C4-2B (cell line): ENCODE measurements at regions not wholly inside any gene's neighbourhood (a gene's known extent, or its start where the extent isn't known, plus 50 kb on each side); places are given as distances from the start of the nearest gene placed in this dataset.

ENCODE experiments used
- ZFX ChIP-seq: fragments of 450-650 bp; IDR thresholded peaks from 2 replicates; pipeline ENCODE4 v1.6.1; 2017
- TF ChIP-seq, protein P1 (sequence below): fragments of 450-650 bp; conservative IDR thresholded peaks from 2 replicates; pipeline ENCODE4 v1.5.1; 2017; ENCODE audit warnings: mild to moderate bottlenecking

DNA sequence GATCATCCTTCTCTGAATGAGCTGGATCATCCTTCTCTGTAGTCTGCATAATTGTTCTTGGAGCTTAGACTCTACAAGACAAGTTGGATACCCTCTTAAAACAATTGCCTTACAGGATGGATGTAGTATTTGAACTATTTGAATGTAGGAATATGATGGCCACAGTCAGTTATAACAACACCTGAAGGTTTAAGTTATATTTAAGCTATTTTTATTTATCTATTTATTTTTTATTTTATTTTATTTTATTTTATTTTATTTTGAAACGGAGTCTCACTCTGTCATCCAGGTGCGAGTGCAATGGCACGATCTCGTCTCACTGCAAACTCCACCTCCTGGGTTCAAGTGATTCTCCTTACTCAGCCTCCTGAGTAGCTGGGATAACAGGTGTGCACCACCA is 149.9 kb upstream of the SLIT2 start:
- TF ChIP-seq, protein P1, sequence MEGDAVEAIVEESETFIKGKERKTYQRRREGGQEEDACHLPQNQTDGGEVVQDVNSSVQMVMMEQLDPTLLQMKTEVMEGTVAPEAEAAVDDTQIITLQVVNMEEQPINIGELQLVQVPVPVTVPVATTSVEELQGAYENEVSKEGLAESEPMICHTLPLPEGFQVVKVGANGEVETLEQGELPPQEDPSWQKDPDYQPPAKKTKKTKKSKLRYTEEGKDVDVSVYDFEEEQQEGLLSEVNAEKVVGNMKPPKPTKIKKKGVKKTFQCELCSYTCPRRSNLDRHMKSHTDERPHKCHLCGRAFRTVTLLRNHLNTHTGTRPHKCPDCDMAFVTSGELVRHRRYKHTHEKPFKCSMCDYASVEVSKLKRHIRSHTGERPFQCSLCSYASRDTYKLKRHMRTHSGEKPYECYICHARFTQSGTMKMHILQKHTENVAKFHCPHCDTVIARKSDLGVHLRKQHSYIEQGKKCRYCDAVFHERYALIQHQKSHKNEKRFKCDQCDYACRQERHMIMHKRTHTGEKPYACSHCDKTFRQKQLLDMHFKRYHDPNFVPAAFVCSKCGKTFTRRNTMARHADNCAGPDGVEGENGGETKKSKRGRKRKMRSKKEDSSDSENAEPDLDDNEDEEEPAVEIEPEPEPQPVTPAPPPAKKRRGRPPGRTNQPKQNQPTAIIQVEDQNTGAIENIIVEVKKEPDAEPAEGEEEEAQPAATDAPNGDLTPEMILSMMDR, result no peak
- TF ChIP-seq ZFX, result no peak
